H1 (cell line): ENCODE measurements at regions not wholly inside any gene's neighbourhood (a gene's known extent, or its start where the extent isn't known, plus 50 kb on each side); places are given as distances from the start of the nearest gene placed in this dataset.

Source experiments
- CTCF ChIA-PET: fragments of 300-600 bp; sonication (Branson Sonifier 250); formaldehyde crosslinking; loops from one replicate; lab custom pipeline; 2021; ENCODE audit not compliant: partially characterized antibody; lab: Charles Lee
- POLR2A ChIA-PET: fragments of 300-600 bp; sonication (Branson Sonifier 250); formaldehyde crosslinking; loops from one replicate; lab custom pipeline; 2021; ENCODE audit warnings: inconsistent platforms; ENCODE audit not compliant: partially characterized antibody; lab: Charles Lee
- DNase-seq, 2 experiments: peaks; one replicate each; pipeline versions ENCODE4 v3.0.0 to v3.0.0-alpha.2; 2010 to 2022; ENCODE audit warnings: low spot score in 2 of 2, low read depth in 1 of 2, mixed read lengths in 1 of 2
- FAIRE-seq: peaks from 2 replicates; lab custom pipeline; 2011; peaks lifted over from hg19 to GRCh38; lab: Jason Lieb, UNC
- H2AFZ ChIP-seq: 2 replicates; pipeline ENCODE4 v1.8.1; 2012; ENCODE audit warnings: low read length, inconsistent platforms
- H2AK5ac ChIP-seq: 2 replicates; pipeline ENCODE4 v1.6.1; 2013; ENCODE audit warnings: low read depth, low read length
- H2BK120ac ChIP-seq: replicated peaks from 2 replicates; pipeline ENCODE3; 2013; ENCODE audit warnings: low read depth, low read length, inconsistent platforms
- H2BK12ac ChIP-seq: 2 replicates; pipeline ENCODE4 v1.6.1; 2013; ENCODE audit warnings: low read depth, low read length
- H2BK15ac ChIP-seq: 2 replicates; pipeline ENCODE4 v1.6.1; 2013; ENCODE audit warnings: low read length
- H2BK20ac ChIP-seq: 2 replicates; pipeline ENCODE4 v1.6.1; 2013; ENCODE audit warnings: low read length
- H2BK5ac ChIP-seq: 2 replicates; pipeline ENCODE4 v1.6.1; 2013; ENCODE audit warnings: low read depth, low read length
- H3K14ac ChIP-seq: 2 replicates; pipeline ENCODE4 v1.6.1; 2013; ENCODE audit warnings: inconsistent platforms; ENCODE audit not compliant: insufficient read length
- H3K18ac ChIP-seq: 2 replicates; pipeline ENCODE4 v1.6.1; 2013; ENCODE audit warnings: low read length; ENCODE audit errors: extremely low read depth
- H3K23ac ChIP-seq: 2 replicates; pipeline ENCODE4 v1.6.1; 2013; ENCODE audit warnings: inconsistent platforms; ENCODE audit not compliant: insufficient read length
- H3K23me2 ChIP-seq: 2 replicates; pipeline ENCODE4 v1.6.1; 2013; ENCODE audit warnings: low read depth, low read length
- H3K27ac ChIP-seq: 2 replicates; pipeline ENCODE4 v1.6.1; 2011; ENCODE audit warnings: low read depth, low read length, inconsistent platforms
- H3K27me3 ChIP-seq, 4 experiments: replicated peaks in 1 of 4; 1 replicate in 1 of 4; 2 replicates in 3 of 4; pipeline versions ENCODE4 v1.6.1 to v1.8.1; 2011 to 2013; ENCODE audit warnings: low read length in 3 of 4, mild to moderate bottlenecking in 3 of 4, inconsistent platforms in 2 of 4, mixed read lengths in 2 of 4, moderate library complexity in 1 of 4; ENCODE audit not compliant: control insufficient read depth in 3 of 4, insufficient read depth in 3 of 4; ENCODE audit errors: extremely low read depth in 1 of 4
- H3K36me3 ChIP-seq, 4 experiments: 2 replicates each; pipeline versions ENCODE4 v1.6.1 to v1.8.1; 2011 to 2013; ENCODE audit warnings: mild to moderate bottlenecking in 4 of 4, low read length in 3 of 4, moderate library complexity in 2 of 4, control low read depth in 1 of 4, inconsistent platforms in 1 of 4; ENCODE audit not compliant: insufficient read depth in 4 of 4, control insufficient read depth in 2 of 4
- H3K4ac ChIP-seq: replicated peaks from 2 replicates; pipeline ENCODE3; 2013; ENCODE audit warnings: low read length, low read depth, mixed read lengths, inconsistent platforms; ENCODE audit not compliant: insufficient read length
- H3K4me1 ChIP-seq, 4 experiments: replicated peaks in 1 of 4; 1 replicate in 1 of 4; 2 replicates in 3 of 4; pipeline versions ENCODE4 v1.6.1 to v1.8.1; 2011 to 2013; ENCODE audit warnings: low read length in 3 of 4, inconsistent platforms in 2 of 4, mixed read lengths in 1 of 4; ENCODE audit not compliant: insufficient read depth in 4 of 4, control insufficient read depth in 3 of 4
- H3K4me2 ChIP-seq, 2 experiments: 2 replicates each; pipeline versions ENCODE4 v1.6.1 to v1.8.1; 2011 to 2013; ENCODE audit warnings: low read depth in 2 of 2, low read length in 2 of 2, control low read depth in 1 of 2, inconsistent platforms in 1 of 2, mild to moderate bottlenecking in 1 of 2; ENCODE audit not compliant: insufficient read depth in 1 of 2
- H3K4me3 ChIP-seq, 4 experiments: fragments of 200-600, 300-600 bp in 1 of 4; sonication (generic), shearing (Covaris generic), sonication (Bioruptor Twin) in 1 of 4; 2 replicates each; pipeline versions ENCODE4 v1.5.1 to v1.8.1; 2011 to 2016; ENCODE audit warnings: low read length in 4 of 4, low read depth in 3 of 4, control low read depth in 2 of 4, inconsistent platforms in 2 of 4, mild to moderate bottlenecking in 2 of 4, mixed read lengths in 1 of 4, moderate library complexity in 1 of 4; ENCODE audit not compliant: insufficient read depth in 2 of 4; ENCODE audit errors: extremely low read depth in 1 of 4
- H3K56ac ChIP-seq: replicated peaks from 2 replicates; pipeline ENCODE3; 2013; ENCODE audit warnings: low read depth, mild to moderate bottlenecking, mixed read lengths, low read length, inconsistent platforms; ENCODE audit not compliant: insufficient read length
- H3K79me1 ChIP-seq: 2 replicates; pipeline ENCODE4 v1.6.1; 2013; ENCODE audit warnings: low read depth, low read length, control low read depth
- H3K79me2 ChIP-seq, 2 experiments: 2 replicates each; pipeline versions ENCODE4 v1.6.1 to v1.8.1; 2012 to 2013; ENCODE audit warnings: low read length in 2 of 2, mild to moderate bottlenecking in 2 of 2, inconsistent platforms in 1 of 2; ENCODE audit not compliant: insufficient read depth in 2 of 2, control insufficient read depth in 1 of 2
- H3K9ac ChIP-seq, 4 experiments: replicated peaks in 1 of 4; 1 replicate in 1 of 4; 2 replicates in 3 of 4; pipeline versions ENCODE4 v1.6.1 to v1.8.1; 2011 to 2013; ENCODE audit warnings: low read depth in 3 of 4, low read length in 3 of 4, control low read depth in 2 of 4, mild to moderate bottlenecking in 2 of 4, moderate library complexity in 2 of 4, inconsistent platforms in 1 of 4; ENCODE audit errors: extremely low read depth in 1 of 4
- H3K9me3 ChIP-seq, 2 experiments: 2 replicates each; pipeline versions ENCODE4 v1.6.1 to v1.8.1; 2012 to 2013; ENCODE audit warnings: mild to moderate bottlenecking in 2 of 2, moderate library complexity in 2 of 2, control low read depth in 1 of 2, inconsistent platforms in 1 of 2, low read depth in 1 of 2, low read length in 1 of 2, mixed read lengths in 1 of 2; ENCODE audit not compliant: insufficient read depth in 2 of 2
- H4K20me1 ChIP-seq, 2 experiments: replicated peaks in 1 of 2; 2 replicates each; pipeline versions ENCODE3 to v1.8.1; 2011 to 2013; ENCODE audit warnings: inconsistent platforms in 2 of 2, low read length in 2 of 2, mild to moderate bottlenecking in 1 of 2; ENCODE audit not compliant: insufficient read depth in 2 of 2, control insufficient read depth in 1 of 2
- H4K5ac ChIP-seq: 2 replicates; pipeline ENCODE4 v1.6.1; 2013; ENCODE audit warnings: low read length, low read depth, mixed read lengths, inconsistent platforms; ENCODE audit not compliant: insufficient read length
- H4K8ac ChIP-seq: 2 replicates; pipeline ENCODE4 v1.8.0; 2013; ENCODE audit warnings: mild to moderate bottlenecking, moderate library complexity, low read length, inconsistent platforms; ENCODE audit not compliant: insufficient read depth; ENCODE audit errors: extremely low read depth
- H4K91ac ChIP-seq: replicated peaks from 2 replicates; pipeline ENCODE3; 2013; ENCODE audit warnings: low read length, mixed read lengths, inconsistent platforms; ENCODE audit not compliant: insufficient read length
- BACH1 ChIP-seq: IDR thresholded peaks from 2 replicates; pipeline ENCODE4 v1.6.1; 2012; ENCODE audit warnings: low read length, improper control_type of control experiment
- WGBS, 2 experiments: shearing (Covaris generic) in 1 of 2; methylation state at CpG; one replicate each; pipeline versions ENCODE4 v1.1.6 to v1.1.7; 2013 to 2015; ENCODE audit warnings: low lambda C conversion rate in 2 of 2, mixed read lengths in 2 of 2, inconsistent platforms in 1 of 2, low coverage in 1 of 2, missing lambda C conversion rate in 1 of 2; ENCODE audit not compliant: insufficient replicate concordance in 2 of 2, insufficient coverage in 1 of 2, insufficient read length in 1 of 2; ENCODE audit errors: extremely low coverage in 1 of 2, missing lambda C conversion rate in 1 of 2; 5-methylcytosine and 5-hydroxymethylcytosine counted together

GRCh38 chr1:112317611-112318062 lies 78.4 kb upstream of the CTTNBP2NL start:
- Histone ChIP-seq H3K23me2 (no peaks in the 10 kb centered on the region), H3K56ac (no peak overlapping the region), H3K18ac (no peak overlapping the region), H4K8ac (no peak overlapping the region), H3K27ac (no peak overlapping the region), H4K91ac (no peak overlapping the region), H3K27me3 (no peaks in the 10 kb centered on the region), H2AFZ (no peak overlapping the region), H3K79me1 (no peaks in the 10 kb centered on the region), H3K9ac (no peak overlapping the region), H2BK5ac (no peak overlapping the region), H3K36me3 (no peaks in the 10 kb centered on the region), H3K14ac (no peak overlapping the region), H4K5ac (no peak overlapping the region), H3K4me1 (no peaks in the 10 kb centered on the region; a peak in 1 of 7 replicates), H2AK5ac (no peak overlapping the region), H3K23ac (no peak overlapping the region), H3K79me2 (no peaks in the 10 kb centered on the region), H3K4me3 (no peak overlapping the region), H2BK12ac (no peak overlapping the region), H4K20me1 (no peaks in the 10 kb centered on the region), H2BK120ac (no peak overlapping the region), H2BK20ac (no peak overlapping the region), H3K4ac (no peak overlapping the region), H2BK15ac (no peak overlapping the region), H3K4me2 (no peak overlapping the region), H3K9me3 (no peaks in the 10 kb centered on the region)
- ChIA-PET POLR2A (interaction anchor here (0.6 kb wide), 1 partner anchor 189 kb away, joined by 3 read pairs; no protein-coding TSS in a partner anchor), CTCF (interaction anchor here (1.0 to 2.8 kb wide), 4 partner anchors 11 to 311 kb away, joined by 3 to 9 read pairs (median 8); no protein-coding TSS in a partner anchor)
- TF ChIP-seq BACH1, result no peak
- no peak for DNase-seq
- no peak for FAIRE-seq
- 87% methylated on average over 6 of the region's 6 CpGs; no CpG with 5 or more reads in 1 of the 2 experiments for WGBS, 2 experiments
